Peyer's patch (tissue), 4 donors: ENCODE measurements at regions not wholly inside any gene's neighbourhood (a gene's known extent, or its start where the extent isn't known, plus 50 kb on each side); places are given as distances from the start of the nearest gene placed in this dataset.

ENCODE experiments used
- DNase-seq, 3 donors: peaks; one replicate each; pipeline ENCODE4 v3.0.0-alpha.2; 2017 to 2019
- H3K27ac ChIP-seq, 4 donors: fragments of 200-600 bp; sonication (generic); one replicate each; pipeline ENCODE4 v1.5.1; 2016 to 2019
- H3K27me3 ChIP-seq, 2 donors: fragments of 200-600 bp; sonication (generic); one replicate each; pipeline ENCODE4 v1.5.1; 2019
- H3K36me3 ChIP-seq, 3 donors: fragments of 200-600 bp; sonication (generic); one replicate each; pipeline ENCODE4 v1.5.1; 2016 to 2019
- H3K4me1 ChIP-seq, 4 donors: fragments of 200-600 bp; sonication (generic); one replicate each; pipeline ENCODE4 v1.5.1; 2016 to 2019
- H3K4me3 ChIP-seq, 4 donors: fragments of 200-600 bp; sonication (generic); 1 replicate in 3 of 4; 2 replicates in 1 of 4; pipeline ENCODE4 v1.5.1; 2016 to 2019; ENCODE audit warnings: mild to moderate bottlenecking in 1 of 4
- H3K9me3 ChIP-seq, 4 donors: fragments of 200-600 bp; sonication (generic); one replicate each; pipeline ENCODE4 v1.5.1; 2016 to 2019; ENCODE audit warnings: mild to moderate bottlenecking in 1 of 4
- POLR2A ChIP-seq, 2 donors: fragments of 450-650 bp; IDR thresholded peaks; one replicate each; pipeline ENCODE4 v1.5.1; 2017; ENCODE audit warnings: antibody characterized with exemption in 2 of 2, mild to moderate bottlenecking in 2 of 2, moderate library complexity in 2 of 2
- TF ChIP-seq, protein P1 (sequence below), 6 experiments: fragments of 450-650 bp in 4 of 6; fragments of 200-600 bp in 2 of 6; sonication (generic) in 1 of 6; IDR thresholded peaks; one replicate each; pipeline ENCODE4 v1.5.1; 2017 to 2019; ENCODE audit warnings: antibody characterized with exemption in 6 of 6, mild to moderate bottlenecking in 3 of 6, moderate library complexity in 1 of 6

DNA sequence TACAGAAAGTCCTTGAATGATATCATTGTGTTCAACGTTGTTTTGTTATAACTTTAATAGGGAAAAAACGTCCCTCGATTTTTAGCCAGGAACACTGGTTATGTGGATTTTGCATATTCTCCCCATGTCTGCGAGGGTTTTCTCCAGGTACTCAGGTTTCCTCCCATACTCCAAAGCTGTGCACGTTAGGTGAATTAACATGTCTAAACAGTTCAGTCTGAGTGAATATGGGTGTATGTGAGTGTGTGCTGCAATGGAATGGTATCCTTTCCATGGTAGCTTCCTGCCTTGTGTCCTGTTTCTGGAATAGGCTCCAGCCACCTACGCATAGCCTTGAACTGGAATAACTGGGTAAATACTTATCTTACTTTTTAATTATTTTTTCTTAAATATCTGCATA is 810.8 kb upstream of the ATXN7L3B start:
- Histone ChIP-seq H3K4me3 (no peak overlapping the region), H3K27ac (no peak overlapping the region), H3K27me3 (no peaks in the 10 kb centered on the region), H3K9me3 (no peaks in the 10 kb centered on the region), H3K36me3 (no peaks in the 10 kb centered on the region), H3K4me1 (no peaks in the 10 kb centered on the region)
- TF ChIP-seq, protein P1, sequence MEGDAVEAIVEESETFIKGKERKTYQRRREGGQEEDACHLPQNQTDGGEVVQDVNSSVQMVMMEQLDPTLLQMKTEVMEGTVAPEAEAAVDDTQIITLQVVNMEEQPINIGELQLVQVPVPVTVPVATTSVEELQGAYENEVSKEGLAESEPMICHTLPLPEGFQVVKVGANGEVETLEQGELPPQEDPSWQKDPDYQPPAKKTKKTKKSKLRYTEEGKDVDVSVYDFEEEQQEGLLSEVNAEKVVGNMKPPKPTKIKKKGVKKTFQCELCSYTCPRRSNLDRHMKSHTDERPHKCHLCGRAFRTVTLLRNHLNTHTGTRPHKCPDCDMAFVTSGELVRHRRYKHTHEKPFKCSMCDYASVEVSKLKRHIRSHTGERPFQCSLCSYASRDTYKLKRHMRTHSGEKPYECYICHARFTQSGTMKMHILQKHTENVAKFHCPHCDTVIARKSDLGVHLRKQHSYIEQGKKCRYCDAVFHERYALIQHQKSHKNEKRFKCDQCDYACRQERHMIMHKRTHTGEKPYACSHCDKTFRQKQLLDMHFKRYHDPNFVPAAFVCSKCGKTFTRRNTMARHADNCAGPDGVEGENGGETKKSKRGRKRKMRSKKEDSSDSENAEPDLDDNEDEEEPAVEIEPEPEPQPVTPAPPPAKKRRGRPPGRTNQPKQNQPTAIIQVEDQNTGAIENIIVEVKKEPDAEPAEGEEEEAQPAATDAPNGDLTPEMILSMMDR (IDR thresholded peaks at IDR 0.05): no peak
- TF ChIP-seq POLR2A (IDR thresholded peaks at IDR 0.05): no peak
- no peak for DNase-seq

DNA sequence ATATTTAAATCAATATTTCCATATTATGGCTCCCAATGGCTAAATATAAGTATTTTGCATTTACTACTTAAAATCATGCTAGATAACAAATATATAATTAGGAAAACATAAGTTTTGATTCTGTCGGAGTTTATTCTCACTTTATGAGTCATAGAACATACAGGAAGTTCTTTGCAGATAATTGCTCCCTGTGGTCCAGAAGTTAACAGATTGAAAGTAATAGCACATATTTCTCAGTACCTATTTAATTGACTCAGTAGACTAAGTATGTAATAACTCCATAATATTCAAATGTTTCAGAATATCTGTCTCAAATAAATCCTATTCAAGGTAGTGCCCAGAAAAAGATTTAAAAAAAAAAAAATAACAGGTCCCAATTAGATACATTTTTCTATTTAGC is 806.0 kb upstream of the ATXN7L3B start:
- no peak for DNase-seq
- Histone ChIP-seq H3K27me3 (no peaks in the 10 kb centered on the region), H3K27ac (no peak overlapping the region), H3K4me1 (no peaks in the 10 kb centered on the region), H3K36me3 (no peaks in the 10 kb centered on the region), H3K9me3 (no peaks in the 10 kb centered on the region), H3K4me3 (no peak overlapping the region)
- no peak for TF ChIP-seq POLR2A (IDR thresholded peaks at IDR 0.05)
- TF ChIP-seq, protein P1 (IDR thresholded peaks at IDR 0.05): no peak

DNA sequence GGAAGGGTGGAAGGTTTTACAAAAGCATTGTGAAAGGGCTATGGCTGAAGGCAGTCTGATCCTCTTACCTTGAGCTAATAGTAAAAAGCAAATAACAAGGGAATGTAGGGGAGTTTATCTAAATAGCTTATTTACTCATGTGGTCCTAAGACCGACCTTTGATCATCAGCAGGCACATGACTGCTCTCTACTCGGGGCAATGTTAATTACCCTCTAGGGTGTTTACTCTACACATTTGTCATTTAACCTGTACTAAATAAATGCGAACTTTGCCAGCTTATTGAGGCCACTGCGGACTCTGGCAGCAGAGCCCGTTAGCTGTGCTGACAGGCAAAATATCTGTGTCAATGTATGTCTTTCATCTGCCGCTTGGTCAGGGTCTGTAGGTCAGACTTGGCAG is 768.3 kb upstream of the ATXN7L3B start:
- Histone ChIP-seq H3K4me1 (no peaks in the 10 kb centered on the region), H3K4me3 (no peak overlapping the region), H3K27ac (no peak overlapping the region), H3K27me3 (no peaks in the 10 kb centered on the region), H3K9me3 (peaks cover 0 to 3% (median 0%) of the 10 kb centered on the region in 4 donors), H3K36me3 (no peaks in the 10 kb centered on the region)
- TF ChIP-seq, protein P1 (IDR thresholded peaks at IDR 0.05): no peak
- no peak for TF ChIP-seq POLR2A (IDR thresholded peaks at IDR 0.05)
- DNase-seq: no peak

DNA sequence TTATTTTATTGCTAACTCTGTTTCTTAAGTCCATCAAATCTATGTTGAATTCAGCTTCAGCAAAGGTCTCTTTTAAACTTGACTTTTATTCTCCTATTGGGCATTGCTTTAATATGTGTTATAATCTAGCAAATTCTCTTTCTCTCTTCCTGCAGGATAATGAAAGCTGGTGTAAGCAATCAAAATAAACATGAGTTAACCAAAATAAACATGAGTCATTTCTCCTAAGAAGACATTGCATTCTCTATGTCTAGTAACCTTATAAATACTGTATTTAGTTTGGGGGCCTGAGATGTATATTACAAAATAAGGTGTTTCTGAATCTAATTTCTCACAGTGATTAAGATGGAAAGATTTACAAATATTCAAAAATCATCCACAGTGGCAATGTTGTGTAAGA is 739.1 kb upstream of the ATXN7L3B start:
- no peak overlapping the region for H3K27ac ChIP-seq
- TF ChIP-seq, protein P1 (IDR thresholded peaks at IDR 0.05): no peak
- no peak for TF ChIP-seq POLR2A (IDR thresholded peaks at IDR 0.05)
- H3K27me3 ChIP-seq: no peaks in the 10 kb centered on the region
- H3K4me1 ChIP-seq: no peaks in the 10 kb centered on the region
- peaks cover 0 to 5% (median 0%) of the 10 kb centered on the region in 4 donors for H3K9me3 ChIP-seq
- no peaks in the 10 kb centered on the region for H3K36me3 ChIP-seq
- DNase-seq: no peak
- no peak overlapping the region for H3K4me3 ChIP-seq

DNA sequence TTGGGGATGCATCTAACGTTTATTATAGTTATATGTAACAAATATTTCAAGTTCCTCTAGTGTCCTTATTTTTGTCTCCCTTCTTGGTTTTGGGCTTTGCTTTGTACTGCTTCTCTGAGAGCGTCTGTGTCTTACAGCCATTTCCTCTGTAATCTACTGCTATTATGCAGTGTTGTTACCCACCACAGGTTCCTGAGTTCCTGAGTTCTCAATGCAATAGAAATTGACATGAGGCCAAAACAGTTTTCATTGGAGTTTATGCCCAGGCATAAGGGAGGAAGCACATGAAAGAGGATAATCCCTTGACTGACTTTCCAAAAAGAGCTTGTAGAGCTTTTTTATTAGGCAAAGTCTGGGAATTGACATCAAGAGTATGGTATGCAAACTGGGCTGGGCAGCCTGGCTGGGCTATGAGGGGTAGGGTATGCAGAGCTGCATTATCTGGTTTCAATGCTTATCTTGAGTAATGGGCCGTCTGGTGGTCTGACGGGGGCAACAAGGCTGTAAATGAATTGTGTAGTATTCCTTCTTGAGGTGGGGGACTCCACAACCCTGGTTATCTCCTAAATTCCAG is 722.5 kb upstream of the ATXN7L3B start:
- no peak for TF ChIP-seq POLR2A (IDR thresholded peaks at IDR 0.05)
- TF ChIP-seq, protein P1 (IDR thresholded peaks at IDR 0.05): no peak
- no peak overlapping the region for H3K4me3 ChIP-seq

DNA sequence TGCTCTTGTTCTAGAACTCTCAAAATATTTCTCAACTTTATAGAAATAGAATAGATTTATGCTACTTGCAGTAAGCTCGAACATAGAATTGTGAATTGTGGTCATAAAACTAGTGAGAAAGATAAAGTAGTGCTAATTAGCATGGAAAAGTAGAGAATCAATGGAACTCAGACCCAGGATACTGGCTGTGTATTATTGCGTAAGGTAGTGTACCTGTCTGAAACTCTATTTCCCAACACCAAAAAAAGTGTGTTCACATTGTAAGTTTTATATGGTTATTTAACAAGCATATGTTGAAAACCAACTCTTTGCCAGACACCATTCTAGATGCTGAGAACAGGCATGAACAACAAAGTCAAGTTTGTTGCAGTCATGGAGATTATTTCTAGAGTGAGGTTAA is 720.5 kb upstream of the ATXN7L3B start:
- Histone ChIP-seq H3K27me3 (no peaks in the 10 kb centered on the region), H3K27ac (no peak overlapping the region), H3K9me3 (no peaks in the 10 kb centered on the region), H3K36me3 (no peaks in the 10 kb centered on the region), H3K4me3 (no peak overlapping the region), H3K4me1 (no peaks in the 10 kb centered on the region)
- no peak for DNase-seq
- TF ChIP-seq, protein P1 (IDR thresholded peaks at IDR 0.05): no peak
- no peak for TF ChIP-seq POLR2A (IDR thresholded peaks at IDR 0.05)

More for the DNA sequence above, 722.5 kb upstream of the ATXN7L3B start:
- no peaks in the 10 kb centered on the region for H3K4me1 ChIP-seq
- H3K27ac ChIP-seq: no peak overlapping the region
- DNase-seq: no peak
- H3K36me3 ChIP-seq: no peaks in the 10 kb centered on the region
- H3K27me3 ChIP-seq: no peaks in the 10 kb centered on the region
- H3K9me3 ChIP-seq: no peaks in the 10 kb centered on the region
